Hematopoietic multipotent progenitor cell treated with erythropoietin and hydrocortisone succinate and interleukin-3 and kit ligand, for 17 days (in vitro differentiated cells): ENCODE measurements at regions not wholly inside any gene's neighbourhood (a gene's known extent, or its start where the extent isn't known, plus 50 kb on each side); places are given as distances from the start of the nearest gene placed in this dataset.

Experiments used
- DNase-seq: peaks from one replicate; pipeline ENCODE4 v3.0.0-alpha.2; 2015; ENCODE audit warnings: low spot score

GRCh38 chr12:107443320-107444090, 242.1 kb upstream of the PWP1 start:
- DNase-seq, result no peak

GRCh38 chr12:107444771-107445170, 240.8 kb upstream of the PWP1 start:
- DNase-seq, result no peak

DNA sequence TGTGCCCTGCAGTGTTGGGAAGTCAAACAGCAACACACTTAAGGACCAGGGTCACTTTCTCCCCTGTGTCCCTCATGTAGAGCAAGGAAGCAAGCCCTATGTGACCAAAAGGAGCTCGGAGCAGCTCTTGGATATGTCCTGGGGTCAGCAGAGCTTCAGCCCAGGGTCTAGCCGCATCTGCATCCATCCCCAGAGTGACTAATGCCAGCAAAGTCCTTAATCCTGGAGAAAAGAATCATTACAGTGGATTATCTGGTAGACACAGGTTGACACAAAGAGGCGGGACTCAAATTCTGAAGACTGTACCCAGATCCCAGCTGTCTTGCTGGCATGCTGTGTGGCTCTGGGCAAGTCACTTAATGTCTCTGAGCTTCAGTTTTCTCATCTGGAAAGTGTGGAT, 239.1 kb upstream of the PWP1 start:
- no peak for DNase-seq

- no peak for DNase-seq
Measured at GRCh38 chr12:107447336-107447735, 238.3 kb upstream of the PWP1 start.

DNA sequence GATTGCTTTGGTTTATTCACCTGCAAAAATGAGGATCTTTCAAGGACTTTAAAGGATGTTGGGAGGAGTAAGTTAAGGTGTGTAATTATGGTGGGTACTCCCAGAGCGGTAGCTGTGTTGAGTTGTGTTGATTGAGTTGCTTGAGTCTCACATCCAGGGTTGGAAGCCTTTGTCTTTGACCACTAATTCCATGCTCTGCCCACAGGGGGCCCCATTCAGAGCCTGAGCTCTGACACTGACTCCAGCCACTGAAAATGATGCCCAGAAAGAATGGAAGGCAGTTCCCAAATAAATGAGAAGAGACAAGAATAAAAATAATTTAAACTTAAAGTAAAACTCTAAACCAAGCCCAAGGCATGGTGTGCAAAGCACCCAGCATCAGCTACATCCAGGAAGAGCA, 237.4 kb upstream of the PWP1 start:
- DNase-seq, result no peak

- no peak for DNase-seq
Measured at GRCh38 chr12:107449891-107450290, 235.7 kb upstream of the PWP1 start.

GRCh38 chr12:107450541-107450940, 235.1 kb upstream of the PWP1 start:
- DNase-seq, result no peak

- no peak for DNase-seq
Measured at GRCh38 chr12:107451246-107451645, 234.4 kb upstream of the PWP1 start.

DNA sequence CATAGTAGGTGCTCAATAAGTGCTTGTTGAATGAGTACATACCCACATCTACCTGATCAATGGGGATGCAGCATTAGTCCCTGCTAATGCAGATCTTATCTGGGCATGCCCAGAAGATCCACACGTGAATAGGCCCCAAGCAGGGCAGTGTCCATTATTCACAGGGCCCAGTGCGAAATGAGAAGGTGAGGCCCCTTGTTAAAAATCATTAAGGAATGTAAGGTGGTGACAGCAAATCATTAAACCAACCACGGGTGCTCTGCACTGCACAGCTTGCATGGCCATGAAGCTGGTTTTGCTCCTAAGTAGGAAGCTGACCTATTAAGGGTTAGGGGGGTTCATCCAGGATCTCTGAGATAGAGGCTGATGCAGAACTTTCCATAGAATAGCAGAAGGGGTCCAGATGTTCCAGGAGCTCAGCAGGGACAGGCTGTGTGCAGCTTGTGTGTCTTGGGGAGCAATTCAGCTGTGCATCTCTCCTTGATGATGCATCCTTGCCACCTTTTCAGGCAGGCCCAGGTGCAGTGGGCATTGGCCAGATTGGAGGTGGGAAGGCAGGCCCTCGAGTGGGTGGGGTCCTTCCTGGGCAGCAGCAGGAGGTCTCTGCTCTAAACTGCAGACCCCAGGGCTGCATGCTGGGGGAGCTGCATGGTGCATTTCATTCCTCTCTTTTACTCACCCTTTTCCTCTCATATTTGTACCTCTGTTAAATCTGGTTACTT, 231.3 kb upstream of the PWP1 start:
- no peak for DNase-seq

DNA sequence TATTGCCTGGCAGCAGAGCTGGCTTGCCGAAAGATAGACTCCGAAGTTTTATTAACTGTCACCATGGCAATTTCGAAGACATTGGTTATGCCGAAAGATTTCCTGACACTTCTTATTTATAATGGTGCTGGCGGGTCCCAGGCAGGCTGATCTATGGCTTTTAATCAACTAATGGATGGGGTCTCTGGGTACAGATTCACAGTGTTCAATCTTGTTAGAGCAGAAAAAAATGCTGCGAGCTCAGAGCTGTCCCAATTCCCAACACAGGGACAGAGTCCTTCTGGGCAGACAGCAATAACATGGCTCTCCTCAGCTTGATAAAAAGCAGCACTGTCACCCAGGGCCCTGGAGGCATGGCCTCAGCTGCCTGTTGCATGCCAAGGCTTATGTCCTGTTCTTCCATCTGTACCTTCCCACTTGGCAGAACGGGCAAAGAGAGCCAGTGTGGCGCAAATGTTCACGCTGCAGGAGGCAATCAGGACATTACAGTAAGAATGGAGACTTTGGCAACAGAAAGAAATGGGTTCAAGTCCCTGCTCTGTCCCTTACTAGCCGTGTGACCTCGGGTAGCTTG, 228.2 kb upstream of the PWP1 start:
- DNase-seq, result no peak

GRCh38 chr12:107458163-107458562, 227.4 kb upstream of the PWP1 start:
- no peak for DNase-seq

DNA sequence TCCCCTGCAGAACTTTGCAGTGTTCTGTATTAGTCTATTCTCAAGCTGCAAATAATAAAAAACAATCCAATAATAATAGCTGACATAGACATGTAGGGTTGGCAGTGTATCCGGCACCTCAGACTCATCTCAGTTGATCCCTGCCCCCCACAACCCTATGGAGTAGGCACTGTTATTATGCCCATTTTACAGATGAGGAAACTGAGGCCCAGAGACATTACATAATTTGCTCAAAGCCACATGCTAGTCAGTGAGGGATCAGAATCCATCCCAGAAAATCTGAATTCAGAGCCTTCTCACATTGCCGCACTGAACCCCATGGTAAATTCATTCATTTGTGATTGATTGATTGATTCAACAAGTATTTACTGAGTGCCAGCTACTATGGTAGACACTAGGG, 226.6 kb upstream of the PWP1 start:
- no peak for DNase-seq

- DNase-seq, result no peak
Measured at GRCh38 chr12:107459641-107460040, 226.0 kb upstream of the PWP1 start.

DNA sequence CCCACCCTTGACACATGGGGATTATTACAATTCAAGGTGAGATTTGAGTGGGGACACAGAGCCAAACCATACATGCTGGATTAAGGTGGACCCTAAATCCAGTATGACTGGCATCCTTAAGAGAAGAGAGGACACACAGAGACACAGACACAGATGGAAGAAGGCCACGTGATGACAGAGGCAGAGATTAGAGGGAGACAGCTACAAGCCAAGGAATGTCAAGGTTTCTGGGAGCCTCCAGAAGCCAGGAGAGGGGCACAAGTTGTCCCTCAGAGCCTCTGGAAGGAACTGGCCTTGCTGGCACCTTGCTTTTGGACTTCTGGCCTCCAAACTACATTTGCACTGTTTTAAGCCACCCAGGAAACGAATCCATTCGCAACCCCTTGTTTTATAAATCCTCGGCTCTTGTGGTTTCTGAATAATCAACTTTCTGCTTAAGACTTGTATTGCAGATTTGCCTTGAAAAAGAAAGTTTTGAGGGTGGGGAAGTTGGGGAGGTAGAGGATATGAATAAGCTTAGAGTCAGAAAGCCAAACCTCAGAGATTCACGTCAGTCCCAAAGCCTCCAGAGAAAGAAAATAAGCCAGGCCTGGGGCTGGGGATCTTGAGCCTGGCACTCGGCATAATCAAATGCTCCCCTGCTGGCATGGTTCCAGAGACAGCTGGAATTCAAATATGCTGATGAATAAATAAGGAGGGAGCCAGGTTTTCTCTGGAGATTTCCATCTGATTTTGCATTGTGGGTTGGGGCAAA, 224.2 kb upstream of the PWP1 start:
- no peak for DNase-seq

DNA sequence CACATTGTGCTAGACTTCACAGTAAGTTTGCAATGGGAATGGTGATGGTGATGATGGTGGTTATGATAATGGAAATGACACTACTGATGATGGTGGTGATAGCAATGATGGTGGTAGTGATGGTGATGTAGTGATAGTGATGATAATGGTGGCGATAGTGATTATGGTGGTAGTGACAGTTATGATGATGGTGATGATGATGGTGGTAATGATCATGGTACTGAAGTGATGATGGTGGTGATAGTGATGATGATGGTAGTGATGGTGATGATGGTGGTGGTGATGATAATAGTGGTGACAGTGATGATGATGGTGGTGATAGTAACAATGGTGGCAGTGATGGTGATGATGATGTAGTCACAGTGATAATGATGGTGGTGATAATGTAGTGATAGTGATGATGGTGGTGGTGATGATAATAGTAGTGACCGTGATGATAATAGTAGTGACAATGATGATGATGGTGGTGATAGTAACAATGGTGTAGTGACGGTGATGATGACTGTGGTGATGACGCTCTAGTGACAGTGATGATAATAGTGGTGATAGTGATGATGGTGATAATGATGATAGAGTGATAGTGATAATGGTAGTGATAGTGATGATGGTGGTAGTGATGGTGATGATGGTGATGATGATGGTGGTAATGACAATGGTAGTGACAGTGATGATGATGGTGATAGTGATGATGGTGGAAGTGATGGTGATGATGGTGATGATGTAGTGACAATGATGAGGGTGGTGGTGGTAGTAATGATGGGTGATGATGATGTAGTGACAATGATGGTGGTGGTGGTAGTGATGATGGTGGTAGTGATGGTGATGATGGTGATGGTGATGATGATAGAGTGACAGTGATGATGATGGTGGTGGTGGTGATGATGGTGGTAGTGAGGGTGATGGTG, 222.9 kb upstream of the PWP1 start:
- DNase-seq, result no peak

DNA sequence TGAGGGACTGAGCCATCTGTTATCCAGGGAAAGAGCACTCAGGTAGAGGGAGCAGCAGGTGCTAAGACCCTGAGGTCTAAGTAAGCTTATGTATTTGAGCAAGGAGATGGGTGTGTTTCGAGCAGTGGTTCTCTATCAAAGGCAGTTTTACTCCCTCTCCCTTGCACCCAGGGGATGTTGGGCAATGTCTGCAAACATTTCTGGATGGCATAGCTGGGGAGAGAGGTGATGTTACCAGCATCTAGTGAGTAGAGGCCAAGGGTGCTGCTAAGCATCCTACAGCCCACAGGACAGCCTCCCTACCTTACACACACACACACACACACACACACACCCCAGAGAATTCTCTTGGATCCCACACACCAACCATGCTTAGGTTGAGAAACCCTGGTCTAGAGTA, 221.0 kb upstream of the PWP1 start:
- no peak for DNase-seq

DNA sequence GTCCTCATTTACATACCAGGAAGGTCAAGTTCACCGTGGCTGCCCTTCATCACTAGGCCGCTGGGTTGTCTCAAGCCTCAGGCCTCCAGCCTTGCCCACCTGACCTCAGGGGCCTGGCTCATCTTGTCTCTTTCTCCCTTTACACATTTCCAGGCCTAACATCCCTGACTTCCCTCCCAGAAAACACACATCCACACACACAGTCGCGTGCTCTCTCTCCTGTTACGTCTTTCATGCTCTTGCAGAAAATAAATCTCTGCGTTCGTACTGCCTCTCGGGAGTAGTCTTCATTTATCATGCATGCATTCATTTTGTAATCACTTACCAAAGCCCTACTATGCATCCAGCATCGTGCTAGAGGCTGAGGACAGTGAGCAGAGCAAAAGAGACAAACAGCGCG, 220.0 kb upstream of the PWP1 start:
- no peak for DNase-seq

GRCh38 chr12:107467716-107468115, 217.9 kb upstream of the PWP1 start:
- DNase-seq, result no peak

GRCh38 chr12:107468182-107468581, 217.4 kb upstream of the PWP1 start:
- no peak for DNase-seq

DNA sequence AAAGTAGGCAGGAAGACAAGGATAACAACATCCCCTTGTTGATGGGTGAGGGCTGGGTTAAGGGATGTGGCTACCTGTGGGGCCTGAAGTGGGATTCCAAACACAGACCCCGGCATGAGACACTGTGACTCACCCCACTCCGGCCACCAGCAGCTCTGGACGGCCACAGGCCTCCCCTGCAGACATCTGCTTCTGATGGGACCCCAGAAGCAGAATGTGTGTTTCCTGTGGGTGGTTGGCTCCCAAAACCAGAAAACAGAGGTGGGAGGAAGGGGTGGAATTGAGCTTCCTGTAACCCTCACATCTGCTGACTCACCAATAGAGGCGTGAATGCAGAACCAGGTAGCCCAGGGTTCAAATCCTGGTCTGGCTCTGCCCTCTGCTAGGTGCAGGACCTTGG, 216.6 kb upstream of the PWP1 start:
- no peak for DNase-seq

GRCh38 chr12:107470645-107471044, 215.0 kb upstream of the PWP1 start:
- no peak for DNase-seq

DNA sequence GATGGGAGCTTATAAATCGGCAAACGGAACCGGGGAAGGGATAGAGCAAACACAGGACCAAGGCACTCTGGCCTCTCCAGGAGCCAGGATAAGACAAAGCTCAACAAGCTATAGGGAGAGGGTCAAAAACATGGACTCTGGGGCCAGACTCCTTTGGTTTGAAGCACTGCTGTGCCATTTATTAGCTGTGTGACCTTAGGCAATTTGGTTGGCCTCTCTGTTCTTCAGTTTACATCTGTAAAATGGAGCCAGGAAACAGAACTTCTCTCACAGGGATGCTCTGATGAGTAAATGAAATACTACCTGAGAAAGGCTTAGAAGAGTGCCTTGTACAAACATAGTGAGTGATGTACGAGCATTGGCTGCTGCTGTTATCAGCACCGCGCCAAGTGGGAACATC, 213.3 kb upstream of the PWP1 start:
- DNase-seq, result no peak
